ENCODE measurements at regions not wholly inside any gene's neighbourhood (a gene's known extent, or its start where the extent isn't known, plus 50 kb on each side); places are given as distances from the start of the nearest gene placed in this dataset.

GRCh38 chr6:43912598-43913371, 142.8 kb downstream of the VEGFA start (continued):
- peak; percentile 78; the same call in 1 of the 2 replicates for TF ChIP-seq MLX (CRISPR knock-in tag; IDR thresholded peaks at IDR 0.05)
- no peak for TF ChIP-seq BRCA1 (CRISPR knock-in tag; IDR thresholded peaks at IDR 0.05)
- peak; percentile 68; the same call in 1 of the 2 replicates for TF ChIP-seq ZNF160 (CRISPR knock-in tag; IDR thresholded peaks at IDR 0.05)
- TF ChIP-seq FLYWCH1 (CRISPR knock-in tag; IDR thresholded peaks at IDR 0.05): no peak
- TF ChIP-seq ATF7 (IDR thresholded peaks at IDR 0.05): no peak
- 0 out of 2 replicates have a peak, but pooled peaks have one; percentile 42 for TF ChIP-seq ATF7 (CRISPR knock-in tag; IDR thresholded peaks at IDR 0.05)
- TF ChIP-seq TSC22D2 (CRISPR knock-in tag; IDR thresholded peaks at IDR 0.05; ENCODE audit: borderline replicate concordance): peak; percentile 20; the same call in 1 of the 2 replicates
- no peak for TF ChIP-seq ZNF784 (CRISPR knock-in tag; IDR thresholded peaks at IDR 0.05; ENCODE audit: borderline replicate concordance)
- TF ChIP-seq, protein P1, sequence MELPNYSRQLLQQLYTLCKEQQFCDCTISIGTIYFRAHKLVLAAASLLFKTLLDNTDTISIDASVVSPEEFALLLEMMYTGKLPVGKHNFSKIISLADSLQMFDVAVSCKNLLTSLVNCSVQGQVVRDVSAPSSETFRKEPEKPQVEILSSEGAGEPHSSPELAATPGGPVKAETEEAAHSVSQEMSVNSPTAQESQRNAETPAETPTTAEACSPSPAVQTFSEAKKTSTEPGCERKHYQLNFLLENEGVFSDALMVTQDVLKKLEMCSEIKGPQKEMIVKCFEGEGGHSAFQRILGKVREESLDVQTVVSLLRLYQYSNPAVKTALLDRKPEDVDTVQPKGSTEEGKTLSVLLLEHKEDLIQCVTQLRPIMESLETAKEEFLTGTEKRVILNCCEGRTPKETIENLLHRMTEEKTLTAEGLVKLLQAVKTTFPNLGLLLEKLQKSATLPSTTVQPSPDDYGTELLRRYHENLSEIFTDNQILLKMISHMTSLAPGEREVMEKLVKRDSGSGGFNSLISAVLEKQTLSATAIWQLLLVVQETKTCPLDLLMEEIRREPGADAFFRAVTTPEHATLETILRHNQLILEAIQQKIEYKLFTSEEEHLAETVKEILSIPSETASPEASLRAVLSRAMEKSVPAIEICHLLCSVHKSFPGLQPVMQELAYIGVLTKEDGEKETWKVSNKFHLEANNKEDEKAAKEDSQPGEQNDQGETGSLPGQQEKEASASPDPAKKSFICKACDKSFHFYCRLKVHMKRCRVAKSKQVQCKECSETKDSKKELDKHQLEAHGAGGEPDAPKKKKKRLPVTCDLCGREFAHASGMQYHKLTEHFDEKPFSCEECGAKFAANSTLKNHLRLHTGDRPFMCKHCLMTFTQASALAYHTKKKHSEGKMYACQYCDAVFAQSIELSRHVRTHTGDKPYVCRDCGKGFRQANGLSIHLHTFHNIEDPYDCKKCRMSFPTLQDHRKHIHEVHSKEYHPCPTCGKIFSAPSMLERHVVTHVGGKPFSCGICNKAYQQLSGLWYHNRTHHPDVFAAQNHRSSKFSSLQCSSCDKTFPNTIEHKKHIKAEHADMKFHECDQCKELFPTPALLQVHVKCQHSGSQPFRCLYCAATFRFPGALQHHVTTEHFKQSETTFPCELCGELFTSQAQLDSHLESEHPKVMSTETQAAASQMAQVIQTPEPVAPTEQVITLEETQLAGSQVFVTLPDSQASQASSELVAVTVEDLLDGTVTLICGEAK (IDR thresholded peaks at IDR 0.05): no peak
- TF ChIP-seq, protein P1 (CRISPR knock-in tag; IDR thresholded peaks at IDR 0.05): peak; percentile 91
- no peak for TF ChIP-seq PLRG1 (conservative IDR thresholded peaks at IDR 0.05)
- peak; percentile 65 for TF ChIP-seq ZSCAN21 (CRISPR knock-in tag; IDR thresholded peaks at IDR 0.05; ENCODE audit: borderline replicate concordance)
- TF ChIP-seq SIX1 (CRISPR knock-in tag; IDR thresholded peaks at IDR 0.05; ENCODE audit: borderline replicate concordance): peak; percentile 62; the same call in 1 of the 2 replicates
- TF ChIP-seq MIER2 (CRISPR knock-in tag; IDR thresholded peaks at IDR 0.05): 0 out of 2 replicates have a peak, but pooled peaks have one; percentile 32
- TF ChIP-seq MYPOP (CRISPR knock-in tag; IDR thresholded peaks at IDR 0.05): peak; percentile 58; the same call in 1 of the 2 replicates
- peak; percentile 81; the same call in 1 of the 2 replicates for TF ChIP-seq ZNF570 (CRISPR knock-in tag; IDR thresholded peaks at IDR 0.05; ENCODE audit: borderline replicate concordance)
- TF ChIP-seq PBX3 (CRISPR knock-in tag; IDR thresholded peaks at IDR 0.05; ENCODE audit: borderline replicate concordance): no peak
